CD14-positive monocyte (primary cell): ENCODE measurements at regions not wholly inside any gene's neighbourhood (a gene's known extent, or its start where the extent isn't known, plus 50 kb on each side); places are given as distances from the start of the nearest gene placed in this dataset.
A peak's percentile ranks its signal among the peaks of the same experiment; 100 is the strongest.

Experiments
- DNase-seq, 3 donors: peaks; one replicate each; pipeline ENCODE4 v3.0.0-alpha.2; 2011 to 2022
- H2AFZ ChIP-seq: 2 replicates; pipeline ENCODE4 v1.6.0; 2012; ENCODE audit warnings: mild to moderate bottlenecking, low read depth, low read length, inconsistent platforms; ENCODE audit not compliant: insufficient read depth, poor library complexity, severe bottlenecking
- H3K27ac ChIP-seq, 2 donors: 1 replicate in 1 of 2; 2 replicates in 1 of 2; pipeline ENCODE4 v1.5.1; 2012 to 2013; ENCODE audit warnings: low read length in 2 of 2, control low read depth in 1 of 2, inconsistent platforms in 1 of 2, low read depth in 1 of 2, mild to moderate bottlenecking in 1 of 2
- H3K27me3 ChIP-seq, 2 donors: one replicate each; pipeline versions ENCODE4 v1.6.0 to v1.6.1; 2011 to 2013; ENCODE audit warnings: low read length in 2 of 2; ENCODE audit not compliant: control insufficient read depth in 2 of 2, insufficient read depth in 2 of 2
- H3K36me3 ChIP-seq, 2 donors: replicated peaks in 1 of 2; 1 replicate in 1 of 2; 2 replicates in 1 of 2; pipeline versions ENCODE4 v1.5.1 to v1.6.1; 2012 to 2013; ENCODE audit warnings: low read length in 2 of 2, control low read depth in 1 of 2, inconsistent platforms in 1 of 2, mild to moderate bottlenecking in 1 of 2; ENCODE audit not compliant: insufficient read depth in 2 of 2, control insufficient read depth in 1 of 2
- H3K4me1 ChIP-seq, 2 donors: 1 replicate in 1 of 2; 2 replicates in 1 of 2; pipeline versions ENCODE4 v1.5.1 to v1.6.1; 2012 to 2013; ENCODE audit warnings: low read length in 2 of 2, control low read depth in 1 of 2, inconsistent platforms in 1 of 2, mild to moderate bottlenecking in 1 of 2, moderate library complexity in 1 of 2; ENCODE audit not compliant: insufficient read depth in 2 of 2, control insufficient read depth in 1 of 2
- H3K4me2 ChIP-seq: replicated peaks from 2 replicates; pipeline ENCODE3; 2012; ENCODE audit warnings: low read length, moderate library complexity, mild to moderate bottlenecking; ENCODE audit not compliant: poor library complexity, severe bottlenecking; ENCODE audit errors: extremely low read depth
- H3K4me3 ChIP-seq, 3 experiments: fragments of 200-600 bp in 1 of 3; sonication (generic) in 1 of 3; replicated peaks in 1 of 3; 1 replicate in 2 of 3; 2 replicates in 1 of 3; pipeline ENCODE4 v1.5.1; 2011 to 2013; ENCODE audit warnings: low read length in 3 of 3, mild to moderate bottlenecking in 3 of 3, control low read depth in 2 of 3, low read depth in 2 of 3, inconsistent platforms in 1 of 3, moderate library complexity in 1 of 3
- H3K79me2 ChIP-seq: 2 replicates; pipeline ENCODE4 v1.6.0; 2012; ENCODE audit warnings: mild to moderate bottlenecking, control low read depth, inconsistent platforms, low read length, moderate library complexity; ENCODE audit not compliant: insufficient read depth
- H3K9ac ChIP-seq: 2 replicates; pipeline ENCODE4 v1.6.0; 2017; ENCODE audit warnings: low read length, mild to moderate bottlenecking; ENCODE audit not compliant: insufficient read depth, poor library complexity, severe bottlenecking
- H3K9me3 ChIP-seq, 2 donors: replicated peaks in 1 of 2; 1 replicate in 1 of 2; 2 replicates in 1 of 2; pipeline versions ENCODE4 v1.5.1 to v1.6.1; 2012 to 2013; ENCODE audit warnings: low read length in 2 of 2, control low read depth in 1 of 2; ENCODE audit not compliant: control insufficient read depth in 1 of 2, insufficient read depth in 1 of 2
- H4K20me1 ChIP-seq: 2 replicates; pipeline ENCODE4 v1.6.0; 2012; ENCODE audit warnings: mild to moderate bottlenecking, low read length, control low read depth, moderate library complexity; ENCODE audit not compliant: insufficient read depth
- H3K27ac Mint-ChIP-seq, 7 donors: one replicate each; pipeline ENCODE4 v1.8.0; 2020; ENCODE audit warnings: mild to moderate bottlenecking in 7 of 7, mixed read lengths in 7 of 7, moderate library complexity in 6 of 7, inconsistent platforms in 2 of 7
- H3K27me3 Mint-ChIP-seq, 3 donors: one replicate each; pipeline ENCODE4 v1.8.0; 2021 to 2022; ENCODE audit warnings: low read depth in 3 of 3, mild to moderate bottlenecking in 3 of 3, mixed read lengths in 3 of 3, moderate library complexity in 3 of 3, inconsistent platforms in 1 of 3
- H3K36me3 Mint-ChIP-seq, 2 donors: one replicate each; pipeline ENCODE4 v1.8.0; 2020; ENCODE audit warnings: mixed read lengths in 2 of 2, inconsistent platforms in 1 of 2, mild to moderate bottlenecking in 1 of 2
- H3K4me1 Mint-ChIP-seq: one replicate; pipeline ENCODE4 v1.8.0; 2020; ENCODE audit warnings: mild to moderate bottlenecking, mixed read lengths
- H3K4me3 Mint-ChIP-seq, 2 donors: one replicate each; pipeline ENCODE4 v1.8.0; 2020; ENCODE audit warnings: mild to moderate bottlenecking in 2 of 2, mixed read lengths in 2 of 2, moderate library complexity in 1 of 2
- H3K9me3 Mint-ChIP-seq, 7 donors: one replicate each; pipeline ENCODE4 v1.8.0; 2020 to 2022; ENCODE audit warnings: mixed read lengths in 7 of 7, mild to moderate bottlenecking in 6 of 7, moderate library complexity in 6 of 7, inconsistent platforms in 2 of 7
- CTCF ChIP-seq: fragments of 200-600 bp; IDR thresholded peaks from one replicate; pipeline ENCODE4 v1.8.0; 2022; ENCODE audit warnings: antibody characterized with exemption, mild to moderate bottlenecking
- WGBS: methylation state at CpG from one replicate; pipeline ENCODE4 v1.1.5; 2013; ENCODE audit warnings: missing lambda C conversion rate; ENCODE audit not compliant: insufficient coverage; 5-methylcytosine and 5-hydroxymethylcytosine counted together
- intact Hi-C, 2 donors: fragments of 100-400 bp; cut with micrococcal nuclease; formaldehyde crosslinking; loops; one replicate each; pipeline versions ENCODE4 v1.15.0 to v1.15.1; 2023

- peak overlapping the region; percentile 56 for H3K9ac ChIP-seq
- H3K27me3 Mint-ChIP-seq = peaks cover 0 to 4% (median 0%) of the 10 kb centered on the region in 3 donors
- no peaks in the 10 kb centered on the region for H3K27me3 ChIP-seq
- H3K4me1 ChIP-seq = peaks cover 38 to 45% of the 10 kb centered on the region in 2 donors
- H2AFZ ChIP-seq = peak overlapping the region; percentile 89
- H3K27ac ChIP-seq = peak overlapping the region; percentile 82 to 83
- WGBS = 0% methylated on average over 9 of the region's 19 CpGs
- DNase-seq = peak in 2 of 3 donors; percentile 29 to 62
- H3K4me3 ChIP-seq = peak overlapping the region; percentile 58 to 87 (median 83)
- H3K36me3 Mint-ChIP-seq = no peaks in the 10 kb centered on the region
- intact Hi-C loops = loop anchor here in 1 of 2 donors (5.0 kb wide), 2 partner anchors 50 to 85 kb away; a partner anchor contains a TSS
- H3K9me3 Mint-ChIP-seq = no peaks in the 10 kb centered on the region
- peak overlapping the region; percentile 93 to 99 (median 96) for H3K27ac Mint-ChIP-seq
- H3K36me3 ChIP-seq = no peaks in the 10 kb centered on the region
- peaks cover 37% of the 10 kb centered on the region for H3K4me1 Mint-ChIP-seq
- H3K4me3 Mint-ChIP-seq = peak overlapping the region; percentile 97 to 98
- H4K20me1 ChIP-seq = no peaks in the 10 kb centered on the region
- peak overlapping the region; percentile 82 for H3K4me2 ChIP-seq
- no peaks in the 10 kb centered on the region for H3K79me2 ChIP-seq
- TF ChIP-seq CTCF = no peak
- H3K9me3 ChIP-seq = no peaks in the 10 kb centered on the region
Observed at GRCh38 chr6:27806981-27807440, 105.2 kb downstream of the OR2B2 start.

- no peak for TF ChIP-seq CTCF
- Histone ChIP-seq H3K79me2 (no peaks in the 10 kb centered on the region), H3K4me1 (peaks cover 26 to 31% of the 10 kb centered on the region in 2 donors), H4K20me1 (no peaks in the 10 kb centered on the region), H3K9me3 (no peaks in the 10 kb centered on the region), H3K27me3 (no peaks in the 10 kb centered on the region), H2AFZ (no peak overlapping the region), H3K4me2 (no peak overlapping the region), H3K9ac (no peak overlapping the region), H3K4me3 (no peak overlapping the region), H3K36me3 (no peaks in the 10 kb centered on the region), H3K27ac (no peak overlapping the region)
- peaks cover 0 to 5% (median 0%) of the 10 kb centered on the region in 3 donors for H3K27me3 Mint-ChIP-seq
- peaks cover 26% of the 10 kb centered on the region for H3K4me1 Mint-ChIP-seq
- H3K4me3 Mint-ChIP-seq = no peak overlapping the region
- WGBS = 100% methylated on average over 1 of the region's 2 CpGs
- no peaks in the 10 kb centered on the region for H3K36me3 Mint-ChIP-seq
- DNase-seq = no peak
- no peak overlapping the region for H3K27ac Mint-ChIP-seq
- H3K9me3 Mint-ChIP-seq = no peaks in the 10 kb centered on the region
- intact Hi-C loops = loop anchor here in 1 of 2 donors (5.0 kb wide), 2 partner anchors 48 to 87 kb away; a partner anchor contains a TSS
Observed at GRCh38 chr6:27805347-27805746, 106.8 kb downstream of the OR2B2 start.
